T follicular helper cell (primary cell): ENCODE measurements at regions not wholly inside any gene's neighbourhood (a gene's known extent, or its start where the extent isn't known, plus 50 kb on each side); places are given as distances from the start of the nearest gene placed in this dataset.
"Not testable (repeated sequence)": the region's sequence is repeated elsewhere in the genome, so short reads cannot be mapped to it uniquely, and the experiment has no call there.

ENCODE experiments used
- DNase-seq: peaks from one replicate; pipeline ENCODE4 v3.0.0-alpha.2; 2020; ENCODE audit warnings: low read depth

GRCh38 chr5:155508673-155509072, 495.1 kb downstream of the KIF4B start:
- DNase-seq: no peak

- DNase-seq: no peak
Observed at GRCh38 chr5:155512329-155512728, 498.8 kb downstream of the KIF4B start.

- DNase-seq: no peak
Observed at GRCh38 chr5:155514105-155514563, 500.6 kb downstream of the KIF4B start.

GRCh38 chr5:155522540-155522939, 509.0 kb downstream of the KIF4B start:
- no peak for DNase-seq

- DNase-seq: no peak
Observed at GRCh38 chr5:155529362-155529761, 515.8 kb downstream of the KIF4B start.

- DNase-seq: no peak
Observed at GRCh38 chr5:155530046-155530445, 516.5 kb downstream of the KIF4B start.

GRCh38 chr5:155532621-155533311, 519.2 kb downstream of the KIF4B start:
- no peak for DNase-seq

GRCh38 chr5:155540000-155540595, 526.5 kb downstream of the KIF4B start:
- no peak for DNase-seq

GRCh38 chr5:155546075-155546474, 532.5 kb downstream of the KIF4B start:
- DNase-seq: no peak

- no peak for DNase-seq
Observed at GRCh38 chr5:155554500-155554899, 540.9 kb downstream of the KIF4B start.

GRCh38 chr5:155556222-155556621, 542.7 kb downstream of the KIF4B start:
- no peak for DNase-seq

- DNase-seq: no peak
Observed at GRCh38 chr5:155556700-155557099, 543.1 kb downstream of the KIF4B start.

GRCh38 chr5:155562158-155562557, 548.6 kb downstream of the KIF4B start:
- no peak for DNase-seq

- DNase-seq: no peak
Observed at GRCh38 chr5:155564541-155564940, 551.0 kb downstream of the KIF4B start.

GRCh38 chr5:155575861-155576260, 562.3 kb downstream of the KIF4B start:
- no peak for DNase-seq

- DNase-seq: not testable (repeated sequence)
Observed at GRCh38 chr5:155586808-155587207, 573.3 kb downstream of the KIF4B start.

- no peak for DNase-seq
Observed at GRCh38 chr5:155587458-155587857, 573.9 kb downstream of the KIF4B start.

- no peak for DNase-seq
Observed at GRCh38 chr5:155591273-155591672, 577.7 kb downstream of the KIF4B start.

- no peak for DNase-seq
Observed at GRCh38 chr5:155594270-155594669, 580.7 kb downstream of the KIF4B start.

GRCh38 chr5:155595791-155596190, 582.2 kb downstream of the KIF4B start:
- no peak for DNase-seq

GRCh38 chr5:155598552-155598951, 585.0 kb downstream of the KIF4B start:
- no peak for DNase-seq

GRCh38 chr5:155605920-155606319, 592.4 kb downstream of the KIF4B start:
- no peak for DNase-seq

- peak; percentile 14 for DNase-seq
Observed at GRCh38 chr5:155616779-155617392, 603.3 kb downstream of the KIF4B start.
